ENCODE measurements at regions not wholly inside any gene's neighbourhood (a gene's known extent, or its start where the extent isn't known, plus 50 kb on each side); places are given as distances from the start of the nearest gene placed in this dataset.

DNA sequence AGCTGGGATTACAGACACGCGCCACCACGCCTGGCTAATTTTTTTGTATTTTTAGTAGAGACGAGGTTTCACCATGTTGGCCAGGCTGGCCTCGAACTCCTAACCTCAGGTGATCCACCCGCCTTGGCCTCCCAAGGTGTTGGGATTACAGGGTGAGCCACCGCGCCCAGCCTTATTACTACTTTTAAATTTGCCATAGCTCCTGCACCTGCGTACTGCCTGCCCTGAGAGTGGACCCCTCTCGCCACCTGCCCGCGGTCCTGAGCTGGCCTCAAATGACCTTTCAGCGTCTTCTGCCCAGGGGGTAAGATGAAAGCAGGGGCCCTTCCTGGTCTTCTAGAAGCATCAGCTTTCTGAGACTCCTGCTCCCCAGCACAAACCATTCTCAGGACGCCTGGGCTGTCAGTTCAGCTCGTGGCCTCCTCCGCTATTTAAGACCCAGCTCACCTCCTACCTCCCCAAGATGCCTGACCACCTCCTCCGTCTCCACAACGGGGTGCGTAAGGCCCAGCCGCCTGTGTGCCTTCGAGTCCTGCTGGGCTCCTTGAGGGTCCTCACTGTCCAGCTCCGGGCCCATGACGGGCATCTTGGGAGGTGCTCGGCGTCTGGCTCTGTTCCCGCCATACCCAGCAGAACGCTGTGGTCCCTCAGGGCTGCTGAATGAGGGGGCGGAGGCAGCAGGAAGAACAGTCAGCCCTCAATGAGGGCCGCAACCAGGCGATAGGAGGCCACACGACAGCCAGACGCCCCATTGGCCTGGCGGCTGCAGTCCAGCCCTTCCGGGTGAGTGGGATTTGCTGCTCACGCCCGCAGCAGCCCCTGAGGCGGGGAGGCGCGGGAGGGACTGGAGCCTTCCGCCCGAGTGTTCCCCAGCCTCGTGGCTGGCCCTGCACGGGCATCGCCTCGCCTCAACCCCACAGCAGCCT is 266.6 kb downstream of the TFCP2L1 start:
- no peak for DNase-seq (ENCODE audit: low spot score)

DNA sequence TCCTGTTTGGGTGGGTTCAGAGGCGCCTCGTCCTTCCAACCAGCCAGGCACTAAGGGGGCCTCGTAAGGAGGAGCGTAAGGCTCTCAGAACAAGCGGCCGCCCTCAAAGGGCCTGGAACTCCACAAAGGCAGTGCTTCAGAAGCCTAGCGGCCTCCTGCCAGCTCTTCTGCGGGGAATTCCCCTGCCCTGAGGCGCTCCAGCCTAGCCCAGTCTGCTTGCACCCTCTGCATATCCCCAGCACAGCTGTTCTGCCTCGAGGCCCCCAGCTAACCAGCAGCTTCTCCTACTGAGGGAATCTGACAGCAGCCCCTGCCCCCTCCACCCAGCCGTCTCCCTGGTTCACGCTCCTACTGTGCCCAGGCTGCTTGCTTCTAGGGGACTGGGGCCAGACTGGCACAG is 265.9 kb downstream of the TFCP2L1 start:
- DNase-seq (ENCODE audit: low spot score): no peak

DNA sequence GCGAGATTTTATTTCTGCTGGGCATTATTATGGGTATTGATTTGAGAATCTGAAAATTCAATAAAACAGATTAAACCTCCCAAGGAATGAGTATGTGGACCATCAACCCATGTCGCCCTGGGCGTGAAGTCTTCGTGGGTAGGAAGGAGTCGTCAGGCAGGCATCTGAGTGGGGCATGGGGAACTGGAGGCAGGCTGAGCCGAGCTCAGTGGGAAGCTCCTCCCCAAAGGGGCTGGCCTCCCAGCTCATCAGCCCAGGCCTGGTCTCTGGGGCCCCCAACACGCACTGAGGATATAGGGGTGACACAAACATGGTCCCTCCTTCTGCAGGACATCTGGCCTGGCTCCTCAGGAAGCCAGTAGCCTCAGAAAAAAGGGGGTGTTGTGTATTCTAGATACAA is 265.2 kb downstream of the TFCP2L1 start:
- no peak for DNase-seq (ENCODE audit: low spot score)

DNA sequence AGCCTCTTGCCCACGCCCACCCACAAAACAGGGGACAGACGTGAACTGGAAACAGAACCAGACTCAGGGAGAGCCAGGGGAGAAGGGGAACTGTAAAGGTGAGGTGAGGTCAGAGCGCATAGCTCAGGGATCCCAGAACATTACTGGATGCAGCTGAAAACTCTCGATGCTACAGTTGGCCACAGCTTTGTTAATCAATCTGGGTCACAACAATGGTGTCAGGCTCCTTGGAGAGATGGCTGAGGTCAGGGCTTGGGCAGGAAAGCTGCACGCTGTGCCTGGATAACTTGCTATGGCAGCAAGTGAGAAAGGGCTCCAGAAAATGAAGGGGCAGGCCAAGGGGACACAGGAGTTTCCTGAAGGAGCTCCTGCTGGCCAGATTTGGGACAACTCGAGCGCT is 263.3 kb downstream of the TFCP2L1 start:
- DNase-seq (ENCODE audit: low spot score): no peak

DNA sequence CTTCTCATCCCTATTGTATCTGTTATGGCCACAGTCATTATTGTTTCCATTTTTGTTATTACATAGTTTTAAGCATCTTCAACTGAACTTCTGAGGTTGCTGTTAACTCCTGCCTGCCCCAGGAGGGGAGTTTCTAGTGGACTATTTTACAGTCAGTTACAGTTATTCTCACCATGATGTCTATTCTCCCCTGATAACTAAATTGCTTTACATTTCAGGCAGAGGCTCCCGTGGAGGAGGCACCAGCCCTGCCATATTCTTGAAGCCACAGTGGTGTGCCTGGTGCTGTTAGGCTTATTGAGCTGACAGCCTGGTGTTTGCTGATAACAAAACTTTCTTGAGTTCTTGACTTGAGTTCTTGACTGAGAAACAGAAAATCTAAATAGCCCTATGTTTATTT is 256.4 kb downstream of the TFCP2L1 start:
- DNase-seq (ENCODE audit: low spot score): no peak

DNA sequence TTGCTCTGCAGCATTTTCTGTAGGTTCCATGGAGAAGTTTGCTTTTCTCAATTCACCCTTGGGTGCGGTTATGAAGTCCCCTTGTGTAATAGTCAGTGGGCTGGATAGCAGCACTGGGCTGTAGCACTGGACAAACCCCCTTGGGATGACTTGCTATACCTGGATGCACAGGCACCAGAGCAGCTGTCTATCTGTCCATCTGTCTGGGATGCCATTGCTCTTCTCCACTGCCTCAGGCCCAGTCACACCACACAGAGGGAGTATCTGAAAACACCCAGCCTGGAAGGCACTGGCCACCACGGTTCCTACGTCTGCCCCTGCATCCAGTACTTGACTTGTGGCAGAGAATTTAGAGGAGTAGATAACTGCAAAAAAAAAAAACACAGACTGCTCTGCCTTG is 254.5 kb downstream of the TFCP2L1 start:
- DNase-seq (ENCODE audit: low spot score): no peak

DNA sequence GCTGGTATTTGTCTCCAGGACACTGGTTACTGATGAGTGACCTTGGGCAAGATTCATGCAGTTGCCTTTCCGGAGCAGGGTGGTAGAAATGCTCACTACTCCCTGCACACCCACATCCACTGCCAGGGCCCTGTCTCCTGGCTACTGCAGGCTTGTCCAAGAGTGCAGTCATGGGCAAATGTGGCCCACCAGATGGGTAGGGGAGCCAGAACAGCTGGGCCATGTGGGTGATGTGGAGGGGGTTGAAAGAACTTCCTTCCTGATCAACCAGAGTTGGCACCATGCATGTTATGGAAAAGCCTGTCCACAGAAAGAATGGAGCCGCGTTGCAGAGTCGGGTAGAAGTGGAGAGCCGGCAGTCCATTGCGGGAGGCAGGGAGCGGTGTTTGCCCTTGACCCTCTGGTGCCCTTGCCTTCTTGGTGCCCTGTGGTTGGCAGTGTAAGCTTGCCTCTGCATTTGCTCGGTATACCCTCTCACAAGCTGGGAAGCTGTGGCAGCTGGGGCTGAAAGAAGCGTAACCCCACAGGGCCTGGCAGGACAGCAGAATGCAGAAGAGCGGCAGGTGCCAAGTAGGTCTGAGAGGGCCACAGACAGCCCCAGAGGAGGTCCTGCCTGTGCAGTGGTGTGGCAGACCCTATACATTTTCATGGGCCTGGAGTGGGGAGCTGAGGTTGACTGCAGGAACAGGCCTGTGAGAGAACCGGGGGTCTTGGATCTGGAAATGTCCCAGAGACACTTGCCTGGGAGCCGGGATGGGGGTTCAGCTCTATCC is 253.2 kb downstream of the TFCP2L1 start:
- DNase-seq (ENCODE audit: low spot score): no peak

DNA sequence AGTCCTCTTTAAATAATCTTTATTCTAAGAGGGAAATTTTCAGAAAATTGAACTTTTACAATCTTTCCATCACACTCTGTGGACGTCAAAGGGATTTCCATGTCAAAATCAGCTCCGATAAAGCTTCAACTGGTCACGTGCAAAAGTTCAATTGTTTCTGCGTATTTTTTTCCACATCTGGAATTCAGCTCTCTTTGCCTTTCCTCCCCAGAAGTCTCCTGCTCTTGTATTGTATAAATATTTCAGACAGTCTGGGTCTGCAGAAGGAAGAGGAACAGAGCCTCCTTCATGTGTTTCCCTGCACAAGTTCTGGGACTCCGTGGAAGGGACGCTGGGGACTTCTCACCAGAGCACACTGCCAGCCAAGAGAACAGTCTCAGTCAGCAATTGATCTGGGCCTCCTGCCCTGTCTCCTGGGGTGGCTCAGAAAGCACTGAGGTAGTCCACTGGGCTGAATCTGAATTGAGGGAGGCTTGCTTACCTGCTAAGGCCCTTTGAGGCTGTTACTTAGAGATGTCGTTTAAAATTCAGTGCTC is 251.5 kb downstream of the TFCP2L1 start:
- DNase-seq (ENCODE audit: low spot score): no peak

DNA sequence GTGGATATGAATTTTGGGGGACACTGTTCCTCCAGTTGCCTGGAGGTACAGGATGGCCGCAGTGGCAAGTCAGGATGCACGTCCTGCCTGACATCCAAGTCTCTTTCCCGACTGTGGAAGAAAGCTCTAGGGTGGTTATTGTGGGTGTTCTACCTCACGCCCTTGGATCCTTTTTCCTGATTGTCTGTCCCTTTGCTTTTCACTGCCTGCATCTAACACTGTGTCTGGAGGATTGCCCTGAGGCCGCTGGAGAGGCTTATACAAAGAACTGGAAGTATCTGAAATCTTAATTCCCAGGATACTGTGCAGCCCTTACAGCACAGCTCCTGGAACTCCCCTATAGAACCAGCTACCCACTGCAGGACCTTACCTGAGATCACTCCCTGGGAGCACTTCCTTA is 250.5 kb downstream of the TFCP2L1 start:
- DNase-seq (ENCODE audit: low spot score): peak; percentile 0

DNA sequence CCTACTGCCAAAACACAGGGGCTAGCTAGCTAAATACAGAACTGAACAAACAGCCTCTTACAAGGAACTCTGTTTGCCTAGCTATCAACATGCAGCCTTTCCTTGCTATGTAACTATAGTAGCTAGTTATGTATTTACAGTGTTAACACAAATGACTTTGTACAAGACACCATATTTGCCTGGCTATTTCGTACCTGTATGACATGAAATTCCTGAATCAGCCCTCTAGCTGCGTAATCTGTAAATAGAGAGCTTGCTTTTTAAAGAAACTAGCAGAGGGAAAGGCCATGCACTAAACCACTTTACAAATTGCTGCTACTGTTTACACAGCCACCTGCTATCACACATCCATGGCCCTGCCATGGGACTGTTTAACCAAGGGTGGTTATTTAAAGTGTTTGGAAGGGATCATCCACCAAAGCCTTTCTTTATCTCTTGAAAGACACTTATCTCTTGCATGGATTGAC is 248.7 kb downstream of the TFCP2L1 start:
- no peak for DNase-seq (ENCODE audit: low spot score)

DNA sequence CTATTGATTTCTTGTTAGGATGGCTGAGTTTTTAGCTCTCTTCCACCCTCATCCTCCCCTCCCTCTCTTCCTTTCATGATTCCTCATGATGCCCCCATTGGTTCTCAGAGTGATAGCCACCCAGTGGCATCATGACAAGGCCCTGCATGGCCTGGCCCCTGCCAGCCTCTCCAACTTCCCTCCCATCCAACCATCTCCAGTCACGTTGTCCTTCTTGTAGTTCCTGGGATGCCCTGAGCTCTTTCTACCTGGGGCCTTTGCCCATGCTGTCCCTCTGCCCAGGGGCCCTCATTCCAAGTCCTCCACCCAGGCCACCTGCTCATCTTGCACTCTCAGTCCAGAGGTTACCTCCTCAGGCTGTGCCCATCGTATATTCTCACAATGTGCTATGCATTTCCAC is 247.5 kb downstream of the TFCP2L1 start:
- no peak for DNase-seq (ENCODE audit: low spot score)

DNA sequence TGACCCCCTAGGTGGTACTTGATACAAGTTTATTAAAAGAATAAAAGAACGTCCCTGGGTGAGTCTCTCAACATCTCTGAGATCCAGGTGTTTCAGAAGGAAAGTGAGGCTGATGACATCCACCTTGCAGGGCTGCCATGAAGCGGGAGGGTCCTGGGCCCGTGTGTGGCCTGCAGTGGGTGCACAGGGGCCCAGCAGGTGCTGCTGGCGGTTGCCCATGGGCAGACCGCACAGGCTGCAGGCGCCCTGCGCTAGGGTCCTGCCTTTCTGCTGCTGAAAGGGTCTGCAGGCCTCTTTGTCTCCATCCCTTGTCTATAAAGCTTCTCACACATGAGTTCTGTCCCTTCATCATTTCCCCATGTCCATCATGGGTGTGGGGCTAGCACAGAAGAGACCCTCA is 247.0 kb downstream of the TFCP2L1 start:
- no peak for DNase-seq (ENCODE audit: low spot score)

DNA sequence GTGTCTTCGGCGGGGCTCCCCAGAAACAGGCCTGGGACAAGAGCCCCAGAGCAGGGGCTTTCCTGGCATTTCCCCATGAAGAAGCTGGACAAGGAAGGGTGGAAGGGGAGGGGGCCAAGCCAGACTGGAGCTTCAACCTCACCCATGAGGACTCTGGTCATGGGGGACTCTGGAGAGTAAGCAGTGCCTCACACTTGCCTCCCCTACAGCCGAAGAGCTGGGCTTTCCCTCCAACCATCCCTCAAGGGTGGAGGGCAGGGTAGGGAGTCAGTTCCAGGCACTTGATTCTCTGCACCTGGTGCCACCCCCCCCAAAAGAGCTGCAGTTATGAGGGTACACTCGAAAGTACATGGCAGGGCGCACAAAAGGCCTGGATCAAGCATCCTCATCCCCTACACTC is 246.6 kb downstream of the TFCP2L1 start:
- no peak for DNase-seq (ENCODE audit: low spot score)

DNA sequence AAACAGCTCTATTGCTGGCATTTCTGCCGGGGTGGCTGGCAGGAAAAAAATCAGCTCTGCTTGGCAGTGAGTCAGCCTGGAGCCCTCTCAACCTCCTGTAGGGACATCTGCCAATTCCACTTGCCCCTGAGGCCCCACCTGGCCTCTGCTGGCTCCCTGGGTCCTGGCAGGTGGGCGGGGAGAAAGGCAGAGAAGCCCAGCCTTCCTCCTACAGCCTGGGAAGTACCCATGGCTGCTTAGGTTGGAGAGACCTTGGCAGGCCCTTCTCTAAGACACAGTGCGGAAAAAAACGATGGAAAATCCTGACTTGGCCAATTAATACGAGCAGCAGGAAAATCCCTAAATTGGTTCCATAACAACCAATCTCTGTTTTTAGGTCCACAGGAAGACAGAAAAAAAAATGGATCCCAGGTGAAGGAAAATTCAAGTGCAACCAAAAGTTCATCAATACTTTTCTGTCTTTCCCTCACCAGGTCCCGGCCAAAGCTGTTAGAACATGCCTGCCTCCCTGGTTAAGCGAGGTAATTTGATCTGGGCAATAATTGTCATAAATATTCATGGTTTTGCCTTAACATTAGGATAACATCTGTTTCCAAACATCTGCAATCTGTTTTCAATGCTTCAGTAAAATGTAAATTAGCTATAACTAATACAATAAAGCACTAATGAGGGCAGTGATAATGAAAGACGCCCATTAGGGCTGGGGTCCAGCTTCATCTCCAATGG is 245.9 kb downstream of the TFCP2L1 start:
- DNase-seq (ENCODE audit: low spot score): peak; percentile 71

DNA sequence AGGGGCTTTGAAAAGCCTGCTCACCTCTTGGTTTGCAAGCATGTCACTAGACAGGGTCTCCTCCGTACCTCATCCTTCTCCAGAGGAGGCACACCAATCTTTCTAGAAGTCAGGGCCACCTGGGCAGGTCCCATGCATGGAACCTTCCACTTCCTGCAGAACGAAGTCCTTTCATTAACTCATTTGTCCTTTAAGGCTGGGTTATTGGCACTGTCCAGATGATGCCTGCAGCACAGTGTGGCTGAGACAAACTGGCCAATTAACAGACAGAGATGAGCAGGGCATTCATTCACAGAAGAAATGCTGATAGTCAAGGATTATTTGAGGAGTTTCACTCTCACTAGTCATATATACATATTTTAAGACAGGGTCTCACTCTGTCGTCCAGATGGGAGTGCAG is 245.3 kb downstream of the TFCP2L1 start:
- DNase-seq (ENCODE audit: low spot score): no peak

DNA sequence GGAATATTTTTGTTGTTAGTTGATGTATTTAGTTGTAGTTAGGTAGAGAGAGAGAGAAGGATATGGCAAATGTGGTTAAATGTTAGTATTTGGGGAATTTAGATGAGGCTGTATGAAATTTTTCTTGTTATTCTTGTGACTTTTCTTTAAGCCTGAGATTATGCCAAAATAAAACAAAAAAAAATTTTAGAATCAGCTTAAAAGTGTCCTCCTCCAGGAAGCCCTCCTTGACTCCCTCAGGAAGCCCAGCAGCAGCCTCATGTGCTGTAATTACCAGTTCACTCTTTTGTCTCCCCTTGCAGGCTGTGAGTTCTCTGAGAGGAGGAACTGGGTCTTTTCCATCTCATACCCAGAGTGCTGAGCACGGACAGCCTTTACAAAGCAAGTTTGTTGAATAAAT is 243.5 kb downstream of the TFCP2L1 start:
- DNase-seq (ENCODE audit: low spot score): no peak

DNA sequence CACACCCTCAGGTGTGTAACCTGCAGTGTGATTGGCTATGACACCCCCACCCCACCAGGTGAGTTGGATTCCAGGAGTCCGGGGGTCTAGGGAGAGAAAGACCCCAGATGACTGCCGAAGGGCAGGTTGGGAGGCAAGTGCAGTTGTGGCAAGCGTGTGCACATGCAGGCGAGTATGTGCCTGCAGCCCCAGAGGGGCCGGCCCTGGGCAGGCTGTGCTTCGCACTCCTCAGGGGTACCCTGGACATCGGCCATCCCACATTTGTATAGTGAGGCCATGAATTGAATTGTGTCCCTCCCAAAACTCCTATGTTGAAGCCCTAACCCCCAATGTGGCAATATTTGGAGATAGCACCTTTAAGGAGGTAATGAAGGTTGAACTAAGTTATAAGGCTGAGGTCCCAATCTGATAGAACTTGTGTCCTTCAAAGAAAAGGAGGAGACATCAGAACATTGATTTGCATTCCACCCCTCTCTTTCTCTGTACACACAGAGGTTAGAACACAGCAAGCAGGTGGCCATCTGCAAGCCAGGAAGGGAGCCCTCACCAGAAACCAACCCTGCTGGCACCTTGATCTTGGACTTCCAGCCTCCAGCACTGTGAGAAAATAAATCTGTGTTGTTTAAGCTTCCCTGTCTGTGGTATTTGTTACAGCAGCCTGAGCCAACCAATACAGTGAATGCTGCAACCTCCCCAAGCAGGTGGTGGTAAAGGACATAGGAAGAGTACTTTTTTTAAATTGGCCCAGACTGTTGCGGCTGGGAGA is 241.8 kb downstream of the TFCP2L1 start:
- no peak for DNase-seq (ENCODE audit: low spot score)

DNA sequence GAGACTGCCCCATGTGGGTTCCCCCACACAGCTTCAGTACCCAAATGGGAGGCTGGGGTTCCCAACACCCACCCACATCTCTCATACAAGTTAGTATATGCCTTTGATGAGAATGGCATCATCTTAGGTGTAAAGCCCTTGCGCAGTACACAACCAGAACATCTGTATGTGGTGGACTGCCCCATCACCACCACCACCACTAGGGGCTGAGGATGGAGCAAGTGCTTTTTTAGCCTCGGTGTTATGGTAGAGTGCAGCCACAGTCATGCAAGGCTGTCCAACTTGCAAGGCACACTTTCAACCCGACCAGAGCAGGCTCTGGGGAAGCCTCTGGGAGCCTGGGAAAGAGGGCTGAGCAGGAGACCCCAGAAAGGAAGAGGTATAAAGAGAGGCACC is 241.2 kb downstream of the TFCP2L1 start:
- DNase-seq (ENCODE audit: low spot score): no peak

DNA sequence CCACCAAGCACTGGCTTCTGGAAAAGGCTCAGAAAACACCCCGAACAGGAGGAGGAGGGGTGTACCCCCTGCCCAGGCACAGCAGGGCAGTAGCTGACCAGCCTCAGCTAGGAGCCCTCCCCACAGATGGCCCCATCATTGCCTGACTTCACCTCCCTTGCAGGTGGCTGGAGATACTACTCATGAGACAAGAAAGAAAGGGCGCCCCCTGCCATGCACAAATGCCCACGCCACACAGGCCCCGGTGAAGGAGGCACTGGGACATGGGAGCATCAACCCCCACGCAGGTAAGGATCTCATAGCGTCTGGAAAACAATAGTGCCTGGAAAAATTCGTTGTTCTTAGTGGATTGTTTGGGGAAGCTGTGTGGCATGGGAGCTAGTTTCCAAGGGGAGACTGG is 240.6 kb downstream of the TFCP2L1 start:
- DNase-seq (ENCODE audit: low spot score): no peak

DNA sequence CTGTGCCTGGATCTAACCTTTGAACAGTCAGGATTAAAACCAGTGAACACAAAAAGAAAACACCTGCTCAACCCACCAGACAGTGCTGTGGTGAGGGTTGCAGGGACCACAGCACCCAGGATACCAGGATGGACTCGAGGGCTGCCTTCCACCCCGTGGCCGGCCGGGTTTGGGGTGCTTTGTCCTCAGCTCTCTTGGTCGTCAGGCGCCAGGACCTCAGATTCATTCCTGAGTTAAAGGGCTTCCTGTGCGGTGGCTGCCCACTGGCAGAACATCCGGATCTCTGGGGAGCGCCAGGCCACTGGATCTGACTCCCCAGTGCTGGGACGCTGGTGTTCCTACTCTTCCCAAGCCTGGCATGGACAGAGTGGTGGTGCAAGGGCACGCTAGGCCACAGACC is 239.8 kb downstream of the TFCP2L1 start:
- no peak for DNase-seq (ENCODE audit: low spot score)

DNA sequence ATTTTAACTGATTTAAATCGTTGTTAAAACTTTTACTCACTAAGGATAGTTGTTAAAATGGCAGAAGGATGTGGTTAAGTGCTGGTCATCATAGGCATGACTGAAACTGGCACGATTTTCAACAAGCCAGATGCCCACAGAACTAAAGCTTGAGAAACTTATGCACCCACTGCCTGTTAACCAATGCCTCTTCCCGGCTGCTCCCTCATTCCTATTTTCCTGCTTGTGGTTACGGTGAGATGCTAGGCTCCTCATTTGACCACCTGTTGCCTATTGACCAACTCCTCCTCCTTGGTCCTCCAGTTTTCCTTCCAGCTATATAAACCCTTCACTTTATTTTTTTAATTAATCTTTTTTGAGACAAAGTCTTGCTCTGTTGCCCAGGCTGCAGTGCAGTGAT is 238.7 kb downstream of the TFCP2L1 start:
- DNase-seq (ENCODE audit: low spot score): no peak

Measured in mucosa of gallbladder (tissue), 1 donor.